Activated CD8-positive, alpha-beta T cell treated with anti-CD3 and anti-CD28 coated beads for 36 hours (primary cell): ENCODE measurements at regions not wholly inside any gene's neighbourhood (a gene's known extent, or its start where the extent isn't known, plus 50 kb on each side); places are given as distances from the start of the nearest gene placed in this dataset.

Source experiments
- ATAC-seq: fragments of 200-7000 bp; cut with Tn5 transposase; one replicate; pipeline ENCODE4 v1.10.0; 2021; ENCODE audit warnings: mild to moderate bottlenecking, moderate library complexity
- CTCF ChIA-PET: fragments of 350-600 bp; sonication (Branson Sonifier 250); formaldehyde crosslinking; loops from one replicate; lab custom pipeline; 2021; ENCODE audit warnings: antibody characterized with exemption; lab: Charles Lee
- POLR2A ChIA-PET: fragments of 350-600 bp; sonication (Branson Sonifier 250); formaldehyde crosslinking; loops from one replicate; lab custom pipeline; 2021; ENCODE audit warnings: antibody characterized with exemption; lab: Charles Lee
- DNase-seq: peaks from one replicate; pipeline ENCODE4 v3.0.0-alpha.2; 2020
- H3K27ac Mint-ChIP-seq: one replicate; pipeline ENCODE4 v1.8.0; 2021; ENCODE audit warnings: mild to moderate bottlenecking, mixed read lengths
- H3K27me3 Mint-ChIP-seq: one replicate; pipeline ENCODE4 v1.8.0; 2021; ENCODE audit warnings: mixed read lengths
- H3K36me3 Mint-ChIP-seq: one replicate; pipeline ENCODE4 v1.8.0; 2021; ENCODE audit warnings: low read depth, mixed read lengths
- H3K4me1 Mint-ChIP-seq: one replicate; pipeline ENCODE4 v1.8.0; 2021; ENCODE audit warnings: low read depth, mixed read lengths
- H3K4me3 Mint-ChIP-seq: one replicate; pipeline ENCODE4 v1.8.0; 2021; ENCODE audit warnings: mild to moderate bottlenecking, moderate library complexity, mixed read lengths
- H3K9me3 Mint-ChIP-seq: one replicate; pipeline ENCODE4 v1.8.0; 2021; ENCODE audit warnings: mixed read lengths
- intact Hi-C: fragments of 100-400 bp; cut with micrococcal nuclease; formaldehyde crosslinking; loops from one replicate; pipeline ENCODE4 v1.10.0; 2022
- TF ChIP-seq, protein P1 (sequence below): fragments of 200-600 bp; IDR thresholded peaks from one replicate; pipeline ENCODE4 v1.8.0; 2022; ENCODE audit warnings: antibody characterized with exemption, mild to moderate bottlenecking

DNA sequence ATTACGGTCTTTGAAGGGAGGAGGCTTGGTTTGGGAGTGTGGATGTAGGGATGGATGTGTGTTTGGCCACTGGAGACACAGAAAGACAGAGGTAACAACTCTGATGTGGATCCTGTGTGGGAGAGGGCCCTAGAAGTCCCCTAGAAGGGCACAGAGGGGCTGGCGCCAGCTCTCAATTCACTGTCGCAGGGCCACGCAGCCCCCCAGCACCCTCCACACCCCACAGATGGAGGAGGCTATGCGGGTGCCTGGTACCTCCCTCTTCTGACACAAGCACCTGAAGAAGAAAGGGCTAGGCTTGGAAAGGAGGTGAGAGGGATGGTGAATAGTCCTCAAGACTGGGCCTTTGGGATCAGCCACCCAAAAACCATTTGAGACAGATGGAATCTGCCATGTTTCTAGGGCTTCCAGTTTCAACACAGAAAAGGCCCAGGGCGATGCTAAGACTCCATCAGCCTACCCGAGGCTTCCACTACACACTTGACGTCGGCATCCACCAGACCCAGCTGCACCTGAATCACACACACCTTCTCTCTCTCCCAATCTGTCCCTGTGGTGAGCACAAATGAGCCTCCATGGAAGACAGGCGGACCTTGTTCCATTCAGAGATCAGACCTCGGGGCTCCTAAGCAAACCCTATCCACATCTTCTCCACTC lies 413.5 kb upstream of the HS6ST1 start:
- DNase-seq: no peak
- intact Hi-C loops: loop anchor here (10.0 kb wide), 1 partner anchor 663 kb away; no protein-coding TSS in a partner anchor
- Mint-ChIP-seq H3K9me3 (peaks cover 8% of the 10 kb centered on the region), H3K4me1 (peaks cover 23% of the 10 kb centered on the region), H3K4me3 (no peak overlapping the region), H3K36me3 (no peaks in the 10 kb centered on the region), H3K27ac (no peak overlapping the region), H3K27me3 (peaks cover 21% of the 10 kb centered on the region)
- ChIA-PET POLR2A (no interaction called here), CTCF (no interaction called here)
- TF ChIP-seq, protein P1, sequence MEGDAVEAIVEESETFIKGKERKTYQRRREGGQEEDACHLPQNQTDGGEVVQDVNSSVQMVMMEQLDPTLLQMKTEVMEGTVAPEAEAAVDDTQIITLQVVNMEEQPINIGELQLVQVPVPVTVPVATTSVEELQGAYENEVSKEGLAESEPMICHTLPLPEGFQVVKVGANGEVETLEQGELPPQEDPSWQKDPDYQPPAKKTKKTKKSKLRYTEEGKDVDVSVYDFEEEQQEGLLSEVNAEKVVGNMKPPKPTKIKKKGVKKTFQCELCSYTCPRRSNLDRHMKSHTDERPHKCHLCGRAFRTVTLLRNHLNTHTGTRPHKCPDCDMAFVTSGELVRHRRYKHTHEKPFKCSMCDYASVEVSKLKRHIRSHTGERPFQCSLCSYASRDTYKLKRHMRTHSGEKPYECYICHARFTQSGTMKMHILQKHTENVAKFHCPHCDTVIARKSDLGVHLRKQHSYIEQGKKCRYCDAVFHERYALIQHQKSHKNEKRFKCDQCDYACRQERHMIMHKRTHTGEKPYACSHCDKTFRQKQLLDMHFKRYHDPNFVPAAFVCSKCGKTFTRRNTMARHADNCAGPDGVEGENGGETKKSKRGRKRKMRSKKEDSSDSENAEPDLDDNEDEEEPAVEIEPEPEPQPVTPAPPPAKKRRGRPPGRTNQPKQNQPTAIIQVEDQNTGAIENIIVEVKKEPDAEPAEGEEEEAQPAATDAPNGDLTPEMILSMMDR: no peak
- no peak for ATAC-seq

DNA sequence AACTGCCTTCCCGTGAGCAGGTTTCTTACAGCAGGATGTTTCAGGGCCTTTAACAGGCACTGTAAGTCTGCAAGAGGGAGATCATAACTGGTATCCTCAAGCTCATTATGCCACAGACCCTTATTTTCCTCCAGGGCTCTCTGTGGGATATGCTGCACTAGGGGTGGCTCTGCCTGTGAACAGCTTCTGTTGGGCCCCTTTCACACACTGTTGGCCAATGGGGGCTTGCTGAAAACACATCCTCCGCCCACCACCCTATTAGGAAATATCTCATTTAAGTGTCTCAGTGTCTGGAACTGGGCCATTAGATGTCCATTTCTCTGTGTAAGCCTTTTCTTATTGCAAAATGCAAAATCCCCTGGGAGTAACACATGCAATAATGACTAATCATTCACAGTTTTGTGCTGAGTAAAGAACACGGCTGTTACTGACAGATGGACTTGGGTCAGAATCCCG lies 414.3 kb upstream of the HS6ST1 start:
- H3K4me1 Mint-ChIP-seq: peaks cover 17% of the 10 kb centered on the region

DNA sequence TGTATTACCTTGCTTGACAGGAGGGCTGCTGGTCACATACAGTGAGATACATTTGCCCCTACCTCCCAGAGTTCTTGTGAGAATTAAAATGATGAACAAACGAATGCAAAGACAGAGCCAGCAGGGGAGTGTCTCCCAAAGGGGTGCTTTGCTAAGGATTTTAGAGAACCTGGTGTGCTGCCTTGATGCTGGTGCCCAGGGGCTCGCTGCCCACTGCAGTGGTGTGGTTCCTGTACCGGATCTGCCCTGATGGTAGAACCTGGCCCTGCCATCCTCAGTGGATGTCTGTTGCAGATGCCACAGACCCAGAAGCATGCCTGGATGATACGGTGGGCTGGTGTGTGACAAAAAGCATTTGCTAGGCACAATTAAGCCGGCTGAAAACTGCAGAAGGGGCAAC lies 414.8 kb upstream of the HS6ST1 start:
- H3K4me3 Mint-ChIP-seq: no peak overlapping the region
- H3K27ac Mint-ChIP-seq: no peak overlapping the region
- ATAC-seq (no peak), DNase-seq (no peak)
- CTCF ChIA-PET: interaction anchor here (1.2 kb wide), 1 partner anchor 22 kb away, joined by 3 read pairs; no protein-coding TSS in a partner anchor
- no peaks in the 10 kb centered on the region for H3K36me3 Mint-ChIP-seq
- H3K27me3 Mint-ChIP-seq: peaks cover 21% of the 10 kb centered on the region
- H3K4me1 Mint-ChIP-seq: peaks cover 15% of the 10 kb centered on the region
- TF ChIP-seq, protein P1: no peak
- intact Hi-C loops: loop anchor here (10.0 kb wide), 1 partner anchor 661 kb away; no protein-coding TSS in a partner anchor
- H3K9me3 Mint-ChIP-seq: peaks cover 4% of the 10 kb centered on the region
- POLR2A ChIA-PET: no interaction called here

More for the DNA sequence above, 414.3 kb upstream of the HS6ST1 start:
- ChIA-PET CTCF (no interaction called here), POLR2A (no interaction called here)
- intact Hi-C loops: loop anchor here (10.0 kb wide), 1 partner anchor 662 kb away; no protein-coding TSS in a partner anchor
- Mint-ChIP-seq H3K4me3 (no peak overlapping the region), H3K27ac (no peak overlapping the region), H3K36me3 (no peaks in the 10 kb centered on the region), H3K27me3 (peaks cover 21% of the 10 kb centered on the region), H3K9me3 (peaks cover 7% of the 10 kb centered on the region)
- ATAC-seq (no peak), DNase-seq (no peak)
- TF ChIP-seq, protein P1: no peak

DNA sequence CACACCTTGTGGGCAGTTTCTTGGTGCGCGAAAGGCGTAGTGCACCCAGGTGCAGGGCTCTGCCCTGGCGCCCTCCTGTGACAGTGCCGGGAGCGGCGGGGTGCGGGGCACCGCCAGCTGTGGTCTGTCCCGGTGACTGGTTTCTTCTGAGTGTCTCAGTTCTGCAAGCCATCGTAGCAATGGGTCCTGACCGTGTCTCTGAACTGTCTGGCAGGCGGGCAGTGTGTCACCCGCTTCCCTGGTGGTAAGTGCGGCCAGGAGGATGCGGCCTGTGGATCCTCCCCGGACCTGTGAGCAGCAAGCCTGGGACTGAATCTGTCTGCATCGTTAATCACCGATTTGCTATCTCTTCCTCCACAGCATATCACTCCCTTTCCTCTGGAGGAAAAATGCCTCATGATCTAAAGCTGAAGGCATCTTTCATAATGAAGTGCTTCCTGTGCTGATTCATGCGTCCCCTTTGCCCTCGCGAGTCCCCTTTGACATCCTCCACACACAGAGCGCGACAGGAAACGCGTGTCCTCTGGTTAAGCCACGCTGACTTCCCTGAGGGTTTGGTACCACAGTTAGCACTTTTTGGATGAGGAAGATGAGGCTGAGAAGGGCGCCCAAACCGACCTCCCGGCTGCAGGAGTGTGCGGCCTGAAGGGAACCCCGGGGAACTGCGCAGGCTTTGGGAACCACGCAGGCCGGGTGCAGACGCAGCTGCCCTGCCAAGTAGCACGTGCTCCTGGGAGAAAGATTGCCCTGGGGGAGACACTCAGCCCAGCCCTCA lies 416.0 kb upstream of the HS6ST1 start:
- H3K9me3 Mint-ChIP-seq: no peaks in the 10 kb centered on the region
- POLR2A ChIA-PET: no interaction called here
- intact Hi-C loops: loop anchor here (10.0 kb wide), 1 partner anchor 660 kb away; no protein-coding TSS in a partner anchor
- no peaks in the 10 kb centered on the region for H3K36me3 Mint-ChIP-seq
- CTCF ChIA-PET: interaction anchor here (1.2 kb wide), 1 partner anchor 20 kb away, joined by 3 read pairs; no protein-coding TSS in a partner anchor
- TF ChIP-seq, protein P1: no peak
- peak; percentile 46 for DNase-seq
- peak overlapping the region; percentile 21 for H3K27ac Mint-ChIP-seq
- peak; percentile 70 for ATAC-seq
- H3K4me1 Mint-ChIP-seq: peaks cover 15% of the 10 kb centered on the region
- no peak overlapping the region for H3K4me3 Mint-ChIP-seq
- peaks cover 20% of the 10 kb centered on the region for H3K27me3 Mint-ChIP-seq
